OCI-LY3 (cell line): ENCODE measurements at regions not wholly inside any gene's neighbourhood (a gene's known extent, or its start where the extent isn't known, plus 50 kb on each side); places are given as distances from the start of the nearest gene placed in this dataset.

Experiments
- H2AFZ ChIP-seq: fragments of 200-600, 300-600 bp; shearing (Covaris generic); 2 replicates; pipeline ENCODE4 v1.6.0; 2014; ENCODE audit warnings: antibody characterized with exemption, low read depth, low read length
- H3K27ac ChIP-seq: fragments of 200-600, 300-600 bp; sonication (generic); 2 replicates; pipeline ENCODE4 v1.5.1; 2014; ENCODE audit warnings: mild to moderate bottlenecking, low read length, moderate library complexity, mixed read lengths
- H3K27me3 ChIP-seq: fragments of 200-600, 300-600 bp; sonication (generic); 2 replicates; pipeline ENCODE4 v1.6.1; 2014; ENCODE audit warnings: low read depth, low read length, mixed read lengths
- H3K36me3 ChIP-seq: fragments of 200-600, 300-600 bp; sonication (generic); replicated peaks from 2 replicates; pipeline ENCODE3; 2014; ENCODE audit warnings: low read depth, low read length, mixed read lengths
- H3K4me1 ChIP-seq: fragments of 300-600, 200-600 bp; sonication (generic); 2 replicates; pipeline ENCODE4 v1.6.1; 2014; ENCODE audit warnings: low read length, mixed read lengths
- H3K4me2 ChIP-seq: fragments of 200-600, 300-600 bp; sonication (generic); 2 replicates; pipeline ENCODE4 v1.6.1; 2014; ENCODE audit warnings: low read length, mixed read lengths
- H3K4me3 ChIP-seq: fragments of 300-600, 200-600 bp; sonication (generic); 2 replicates; pipeline ENCODE4 v1.5.1; 2014; ENCODE audit warnings: antibody characterized with exemption, mild to moderate bottlenecking, low read length, moderate library complexity
- H3K79me2 ChIP-seq: fragments of 300-600, 200-600 bp; shearing (Covaris generic); 2 replicates; pipeline ENCODE4 v1.6.1; 2014; ENCODE audit warnings: mild to moderate bottlenecking, low read length, mixed read lengths
- H3K9ac ChIP-seq: fragments of 300-600, 200-600 bp; shearing (Covaris generic); 2 replicates; pipeline ENCODE4 v1.6.0; 2014; ENCODE audit warnings: mild to moderate bottlenecking, low read length, moderate library complexity
- H3K9me3 ChIP-seq: fragments of 200-600, 300-600 bp; shearing (Covaris generic); 2 replicates; pipeline ENCODE4 v1.6.1; 2014; ENCODE audit warnings: low read length, mixed read lengths; ENCODE audit not compliant: insufficient read depth
- H4K20me1 ChIP-seq: fragments of 200-600, 300-600 bp; sonication (generic); 2 replicates; pipeline ENCODE4 v1.6.1; 2016; ENCODE audit warnings: low read length, mixed read lengths; ENCODE audit not compliant: insufficient read depth
- CTCF ChIP-seq: fragments of 200-600, 300-600 bp; sonication (generic); IDR thresholded peaks from 2 replicates; pipeline ENCODE4 v1.5.1; 2014; ENCODE audit warnings: antibody characterized with exemption, low read length, low read depth
- EZH2phosphoT487 ChIP-seq: fragments of 200-600 bp; shearing (Covaris generic); IDR thresholded peaks from 2 replicates; pipeline ENCODE4 v1.6.1; 2018; ENCODE audit warnings: antibody characterized with exemption, mixed run types, low read depth

GRCh38 chr5:13625616-13626198 is 318.8 kb downstream of the DNAH5 start:
- Histone ChIP-seq H3K79me2 (no peaks in the 10 kb centered on the region), H2AFZ (no peak overlapping the region), H3K4me1 (no peaks in the 10 kb centered on the region), H3K4me3 (no peak overlapping the region), H4K20me1 (no peaks in the 10 kb centered on the region), H3K9ac (no peak overlapping the region), H3K9me3 (no peaks in the 10 kb centered on the region), H3K27me3 (no peaks in the 10 kb centered on the region), H3K4me2 (no peak overlapping the region), H3K27ac (no peak overlapping the region), H3K36me3 (no peaks in the 10 kb centered on the region)
- TF ChIP-seq EZH2phosphoT487: no peak
- TF ChIP-seq CTCF: no peak

GRCh38 chr5:13624283-13625074 is 320.0 kb downstream of the DNAH5 start:
- Histone ChIP-seq H3K4me3 (no peak overlapping the region), H4K20me1 (no peaks in the 10 kb centered on the region), H3K4me1 (no peaks in the 10 kb centered on the region), H3K79me2 (no peaks in the 10 kb centered on the region), H2AFZ (no peak overlapping the region), H3K9ac (no peak overlapping the region), H3K36me3 (no peaks in the 10 kb centered on the region), H3K27ac (no peak overlapping the region), H3K4me2 (no peak overlapping the region), H3K9me3 (no peaks in the 10 kb centered on the region), H3K27me3 (no peaks in the 10 kb centered on the region)
- TF ChIP-seq CTCF (no peak), EZH2phosphoT487 (no peak)

GRCh38 chr5:13613621-13614020 is 330.9 kb downstream of the DNAH5 start:
- Histone ChIP-seq H3K36me3 (no peaks in the 10 kb centered on the region), H3K9ac (no peak overlapping the region), H3K27ac (no peak overlapping the region), H3K9me3 (no peaks in the 10 kb centered on the region), H3K4me1 (no peaks in the 10 kb centered on the region), H3K4me2 (no peak overlapping the region), H3K4me3 (no peak overlapping the region), H4K20me1 (no peaks in the 10 kb centered on the region), H2AFZ (no peak overlapping the region), H3K27me3 (no peaks in the 10 kb centered on the region), H3K79me2 (no peaks in the 10 kb centered on the region)
- TF ChIP-seq EZH2phosphoT487 (no peak), CTCF (no peak)

- H2AFZ ChIP-seq: no peak overlapping the region
- no peaks in the 10 kb centered on the region for H4K20me1 ChIP-seq
- no peaks in the 10 kb centered on the region for H3K4me1 ChIP-seq
- no peaks in the 10 kb centered on the region for H3K36me3 ChIP-seq
- no peak overlapping the region for H3K4me2 ChIP-seq
- H3K27ac ChIP-seq: no peak overlapping the region
- H3K27me3 ChIP-seq: no peaks in the 10 kb centered on the region
- no peaks in the 10 kb centered on the region for H3K9me3 ChIP-seq
- H3K4me3 ChIP-seq: no peak overlapping the region
- no peak for TF ChIP-seq EZH2phosphoT487
- no peak for TF ChIP-seq CTCF
- no peaks in the 10 kb centered on the region for H3K79me2 ChIP-seq
- no peak overlapping the region for H3K9ac ChIP-seq
Measured at GRCh38 chr5:13611604-13612003, 332.9 kb downstream of the DNAH5 start.
